Fibroblast of pulmonary artery (primary cell): ENCODE measurements at regions not wholly inside any gene's neighbourhood (a gene's known extent, or its start where the extent isn't known, plus 50 kb on each side); places are given as distances from the start of the nearest gene placed in this dataset.
"Not testable (repeated sequence)": the region's sequence is repeated elsewhere in the genome, so short reads cannot be mapped to it uniquely, and the experiment has no call there.

Experiments used
- DNase-seq: peaks from one replicate; pipeline ENCODE4 v3.0.0-alpha.2; 2010; ENCODE audit warnings: low read depth
- H3K4me3 ChIP-seq: replicated peaks from 2 replicates; pipeline ENCODE4 v1.5.1; 2011; ENCODE audit warnings: low read depth, mild to moderate bottlenecking, control low read depth, low read length, moderate library complexity
- CTCF ChIP-seq: IDR thresholded peaks from 2 replicates; pipeline ENCODE4 v1.5.1; 2011; ENCODE audit warnings: mild to moderate bottlenecking, control low read depth, low read length, inconsistent platforms; ENCODE audit errors: missing control alignments

- no peak for DNase-seq
- H3K4me3 ChIP-seq = no peak overlapping the region
- no peak for TF ChIP-seq CTCF
These were observed 56.0 kb upstream of the PRSS3 start for GRCh38 chr9:33739398-33739797.

- H3K4me3 ChIP-seq = no peak overlapping the region
- no peak for TF ChIP-seq CTCF
- DNase-seq = no peak
These were observed 55.3 kb upstream of the PRSS3 start for GRCh38 chr9:33740075-33740474.

- not testable (repeated sequence) for H3K4me3 ChIP-seq
These were observed 54.4 kb upstream of the PRSS3 start for GRCh38 chr9:33740958-33741357.

GRCh38 chr9:33742051-33742450 lies 53.3 kb upstream of the PRSS3 start:
- DNase-seq = no peak
- no peak for TF ChIP-seq CTCF
- no peak overlapping the region for H3K4me3 ChIP-seq

More at GRCh38 chr9:33740958-33741357, 54.4 kb upstream of the PRSS3 start:
- DNase-seq = not testable (repeated sequence)

- no peak for DNase-seq
- TF ChIP-seq CTCF = no peak
- no peak overlapping the region for H3K4me3 ChIP-seq
These were observed 52.8 kb upstream of the PRSS3 start for GRCh38 chr9:33742519-33742918.
